Keratinocyte (primary cell): ENCODE measurements at regions not wholly inside any gene's neighbourhood (a gene's known extent, or its start where the extent isn't known, plus 50 kb on each side); places are given as distances from the start of the nearest gene placed in this dataset.
A peak's percentile ranks its signal among the peaks of the same experiment; 100 is the strongest.

ENCODE experiments used
- DNase-seq: peaks from one replicate; pipeline ENCODE4 v3.0.0-alpha.2; 2011; ENCODE audit warnings: low read depth, missing footprints, low spot score
- FAIRE-seq: peaks from 2 replicates; lab custom pipeline; 2011; peaks lifted over from hg19 to GRCh38; lab: Jason Lieb, UNC
- H2AFZ ChIP-seq: 2 replicates; pipeline ENCODE4 v1.6.0; 2012; ENCODE audit warnings: low read length, control low read depth, inconsistent platforms; ENCODE audit not compliant: control insufficient read depth
- H3K27ac ChIP-seq: 2 replicates; pipeline ENCODE4 v1.5.1; 2011; ENCODE audit warnings: low read length; ENCODE audit not compliant: control insufficient read depth, insufficient read depth
- H3K27me3 ChIP-seq: 3 replicates; pipeline ENCODE4 v1.6.0; 2011; ENCODE audit warnings: low read length; ENCODE audit not compliant: control insufficient read depth, insufficient read depth; ENCODE audit errors: extremely low read depth
- H3K36me3 ChIP-seq, 2 experiments: 2 replicates in 1 of 2; 3 replicates in 1 of 2; pipeline ENCODE4 v1.5.1; 2011; ENCODE audit warnings: low read length in 2 of 2, mild to moderate bottlenecking in 1 of 2; ENCODE audit not compliant: control insufficient read depth in 2 of 2, insufficient read depth in 2 of 2; ENCODE audit errors: extremely low read depth in 1 of 2
- H3K4me1 ChIP-seq: 3 replicates; pipeline ENCODE4 v1.5.1; 2011; ENCODE audit warnings: low read length; ENCODE audit not compliant: control insufficient read depth, insufficient read depth; ENCODE audit errors: extremely low read depth
- H3K4me2 ChIP-seq: 3 replicates; pipeline ENCODE4 v1.6.0; 2011; ENCODE audit warnings: low read depth, low read length; ENCODE audit not compliant: control insufficient read depth, insufficient read depth; ENCODE audit errors: extremely low read depth
- H3K4me3 ChIP-seq, 3 experiments: fragments of 200-600 bp in 1 of 3; sonication (generic) in 1 of 3; 2 replicates in 2 of 3; 3 replicates in 1 of 3; pipeline ENCODE4 v1.5.1; 2011 to 2016; ENCODE audit warnings: low read length in 3 of 3, mild to moderate bottlenecking in 3 of 3, control low read depth in 2 of 3, inconsistent platforms in 1 of 3, low read depth in 1 of 3, mixed read lengths in 1 of 3, mixed run types in 1 of 3, moderate library complexity in 1 of 3; ENCODE audit not compliant: control insufficient read depth in 2 of 3, insufficient read depth in 2 of 3; ENCODE audit errors: extremely low read depth in 1 of 3
- H3K79me2 ChIP-seq: 2 replicates; pipeline ENCODE4 v1.6.0; 2012; ENCODE audit warnings: low read length; ENCODE audit not compliant: control insufficient read depth, insufficient read depth
- H3K9ac ChIP-seq: 3 replicates; pipeline ENCODE4 v1.6.0; 2011; ENCODE audit warnings: low read length; ENCODE audit not compliant: control insufficient read depth, insufficient read depth; ENCODE audit errors: extremely low read depth
- H3K9me1 ChIP-seq: 3 replicates; pipeline ENCODE4 v1.6.0; 2011; ENCODE audit warnings: low read length; ENCODE audit not compliant: control insufficient read depth, insufficient read depth; ENCODE audit errors: extremely low read depth
- H3K9me3 ChIP-seq: 2 replicates; pipeline ENCODE4 v1.5.1; 2012; ENCODE audit warnings: low read depth, low read length; ENCODE audit not compliant: control insufficient read depth
- H4K20me1 ChIP-seq: 3 replicates; pipeline ENCODE4 v1.6.0; 2011; ENCODE audit warnings: low read length; ENCODE audit not compliant: control insufficient read depth, insufficient read depth; ENCODE audit errors: extremely low read depth
- EZH2 ChIP-seq: IDR thresholded peaks from one replicate; pipeline ENCODE4 v1.6.1; 2012; ENCODE audit warnings: inconsistent platforms, mild to moderate bottlenecking, low read length, moderate library complexity
- dilution Hi-C: fragments of 300-500 bp; cut with MboI; formaldehyde crosslinking; loops from one replicate; pipeline ENCODE4 v1.7.0; 2020; ENCODE audit warnings: low sequenced_read_pairs; ENCODE audit not compliant: extremely low pct_ligation_motif_present
- TF ChIP-seq, protein P1 (sequence below), 3 experiments: IDR thresholded peaks in 1 of 3; conservative IDR thresholded peaks in 1 of 3; optimal IDR thresholded peaks in 1 of 3; 2 replicates in 2 of 3; 3 replicates in 1 of 3; pipeline versions ENCODE3 to v1.5.1; 2011; ENCODE audit warnings: low read length in 3 of 3, mild to moderate bottlenecking in 3 of 3, moderate library complexity in 2 of 3, control low read depth in 1 of 3, inconsistent platforms in 1 of 3; ENCODE audit not compliant: insufficient read depth in 2 of 3; ENCODE audit errors: extremely low read depth in 1 of 3

DNA sequence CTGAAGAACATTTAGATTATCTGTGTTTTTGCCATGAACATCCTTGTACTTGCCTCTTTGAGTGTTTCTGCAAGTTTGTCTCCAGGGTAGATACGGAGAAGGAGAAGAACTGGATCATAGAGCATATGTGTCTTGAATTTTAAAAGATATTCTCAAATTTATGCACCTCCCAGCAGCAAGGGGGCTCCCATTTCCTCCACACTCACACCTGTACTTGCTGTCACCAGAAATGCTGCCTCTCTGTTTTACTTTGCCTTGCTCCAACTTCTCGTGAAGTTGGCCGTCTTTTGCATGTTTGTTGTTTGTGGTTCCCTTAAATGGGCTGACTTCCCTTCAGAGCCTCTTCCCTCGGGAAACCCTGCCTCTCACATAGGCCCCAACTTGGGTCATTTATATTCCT is 171.0 kb downstream of the TFAP2C start:
- no peaks in the 10 kb centered on the region for H3K27me3 ChIP-seq
- no peak for FAIRE-seq
- no peak overlapping the region for H3K27ac ChIP-seq
- no peaks in the 10 kb centered on the region for H4K20me1 ChIP-seq
- no peak for DNase-seq
- H3K4me2 ChIP-seq: no peak overlapping the region
- peaks cover 14% of the 10 kb centered on the region for H3K4me1 ChIP-seq
- no peak overlapping the region for H2AFZ ChIP-seq
- no peaks in the 10 kb centered on the region for H3K79me2 ChIP-seq
- H3K9ac ChIP-seq: no peak overlapping the region
- H3K36me3 ChIP-seq: no peaks in the 10 kb centered on the region
- TF ChIP-seq, protein P1, sequence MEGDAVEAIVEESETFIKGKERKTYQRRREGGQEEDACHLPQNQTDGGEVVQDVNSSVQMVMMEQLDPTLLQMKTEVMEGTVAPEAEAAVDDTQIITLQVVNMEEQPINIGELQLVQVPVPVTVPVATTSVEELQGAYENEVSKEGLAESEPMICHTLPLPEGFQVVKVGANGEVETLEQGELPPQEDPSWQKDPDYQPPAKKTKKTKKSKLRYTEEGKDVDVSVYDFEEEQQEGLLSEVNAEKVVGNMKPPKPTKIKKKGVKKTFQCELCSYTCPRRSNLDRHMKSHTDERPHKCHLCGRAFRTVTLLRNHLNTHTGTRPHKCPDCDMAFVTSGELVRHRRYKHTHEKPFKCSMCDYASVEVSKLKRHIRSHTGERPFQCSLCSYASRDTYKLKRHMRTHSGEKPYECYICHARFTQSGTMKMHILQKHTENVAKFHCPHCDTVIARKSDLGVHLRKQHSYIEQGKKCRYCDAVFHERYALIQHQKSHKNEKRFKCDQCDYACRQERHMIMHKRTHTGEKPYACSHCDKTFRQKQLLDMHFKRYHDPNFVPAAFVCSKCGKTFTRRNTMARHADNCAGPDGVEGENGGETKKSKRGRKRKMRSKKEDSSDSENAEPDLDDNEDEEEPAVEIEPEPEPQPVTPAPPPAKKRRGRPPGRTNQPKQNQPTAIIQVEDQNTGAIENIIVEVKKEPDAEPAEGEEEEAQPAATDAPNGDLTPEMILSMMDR (optimal IDR thresholded peaks at IDR 0.05 in 1 of 3, IDR thresholded peaks at IDR 0.05 in 1 of 3, conservative IDR thresholded peaks at IDR 0.05 in 1 of 3; ENCODE audit: extremely low read depth in 1 of 3, insufficient read depth in 2 of 3, low read length in 3 of 3): peak in 2 of 3 experiments; percentile 14 to 27
- TF ChIP-seq EZH2: no peak
- dilution Hi-C loops: no loop called here
- no peaks in the 10 kb centered on the region for H3K9me3 ChIP-seq
- H3K9me1 ChIP-seq: no peaks in the 10 kb centered on the region
- H3K4me3 ChIP-seq: no peak overlapping the region

DNA sequence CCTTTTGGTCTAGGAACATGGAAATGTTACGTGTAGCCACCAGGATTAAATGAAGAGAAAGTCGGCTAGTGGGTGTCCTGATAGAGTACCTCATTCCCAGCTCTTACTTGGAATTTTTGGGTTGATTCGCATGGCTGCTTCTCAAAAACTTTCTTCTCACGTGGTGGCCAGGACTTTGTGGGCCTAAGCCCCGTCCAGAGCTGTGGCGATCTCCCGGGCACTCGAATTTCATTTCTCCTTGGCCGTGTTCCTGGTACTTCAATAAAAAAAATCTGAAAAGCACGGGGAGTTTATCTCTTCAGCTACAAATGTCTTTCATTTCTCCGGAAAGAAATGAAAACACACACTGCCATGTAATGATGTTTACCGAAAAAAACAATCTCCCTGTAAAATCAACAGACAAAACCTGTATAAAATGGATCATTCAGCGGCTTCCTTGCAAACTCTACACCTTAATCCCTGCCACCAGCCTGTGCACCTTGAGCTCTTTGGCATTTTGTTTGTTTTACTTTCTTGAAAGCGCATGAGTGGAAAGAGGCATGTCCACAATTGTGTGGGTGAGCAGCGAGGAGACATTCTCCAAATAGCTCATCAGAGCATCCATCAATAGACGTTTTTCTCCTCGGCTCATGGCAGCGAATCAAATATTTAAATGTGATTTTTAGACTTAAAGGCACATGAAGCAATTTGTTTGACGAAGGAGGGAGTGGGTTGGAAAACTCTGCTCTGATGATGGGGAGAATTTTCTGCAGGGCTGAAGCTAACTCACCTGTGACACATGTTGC is 173.1 kb downstream of the TFAP2C start:
- Histone ChIP-seq H3K4me1 (peaks cover 23% of the 10 kb centered on the region), H2AFZ (peak overlapping the region; percentile 44), H3K4me2 (no peak overlapping the region), H3K27ac (no peak overlapping the region), H3K4me3 (no peak overlapping the region), H3K9me3 (no peaks in the 10 kb centered on the region), H4K20me1 (no peaks in the 10 kb centered on the region), H3K9me1 (no peaks in the 10 kb centered on the region), H3K36me3 (no peaks in the 10 kb centered on the region), H3K27me3 (no peaks in the 10 kb centered on the region), H3K9ac (no peak overlapping the region), H3K79me2 (no peaks in the 10 kb centered on the region)
- TF ChIP-seq, protein P1 (optimal IDR thresholded peaks at IDR 0.05 in 1 of 3, IDR thresholded peaks at IDR 0.05 in 1 of 3, conservative IDR thresholded peaks at IDR 0.05 in 1 of 3; ENCODE audit: extremely low read depth in 1 of 3, insufficient read depth in 2 of 3, low read length in 3 of 3): no peak
- no peak for TF ChIP-seq EZH2
- FAIRE-seq (no peak), DNase-seq (no peak)
- dilution Hi-C loops: no loop called here
